T-helper 2 cell treated with Interferon-gamma antibody and Interleukin-4, amounts not matched to agents 100 ng/mL and 5 ng/mL, for 36 hours (primary cell): ENCODE measurements at regions not wholly inside any gene's neighbourhood (a gene's known extent, or its start where the extent isn't known, plus 50 kb on each side); places are given as distances from the start of the nearest gene placed in this dataset.

Experiments used
- intact Hi-C: fragments of 100-400 bp; cut with micrococcal nuclease; formaldehyde crosslinking; loops from one replicate; pipeline ENCODE4 v1.15.1; 2023

GRCh38 chr12:88665071-88665470, 84.8 kb upstream of the KITLG start:
- intact Hi-C loops, result no loop called here

GRCh38 chr12:88662961-88663360, 82.7 kb upstream of the KITLG start:
- intact Hi-C loops, result no loop called here

DNA sequence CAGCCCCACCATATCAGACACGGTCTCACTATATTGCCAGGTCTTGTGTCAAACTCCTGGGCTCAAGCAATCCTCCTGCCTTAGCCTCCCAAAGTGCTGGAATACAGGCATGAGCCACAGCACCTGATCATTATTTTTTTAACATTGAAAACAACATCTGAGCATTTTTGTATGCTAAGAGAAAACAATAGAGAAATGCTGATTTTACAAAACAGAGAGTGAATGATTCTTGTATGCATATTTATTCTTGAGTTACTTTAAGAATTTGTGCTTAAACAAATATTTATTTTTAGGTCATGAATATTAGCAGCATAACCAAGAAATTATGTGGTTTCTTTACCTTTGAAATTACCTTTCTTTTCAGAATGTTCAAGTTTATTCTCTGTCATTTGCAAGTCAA, 81.8 kb upstream of the KITLG start:
- intact Hi-C loops, result no loop called here

DNA sequence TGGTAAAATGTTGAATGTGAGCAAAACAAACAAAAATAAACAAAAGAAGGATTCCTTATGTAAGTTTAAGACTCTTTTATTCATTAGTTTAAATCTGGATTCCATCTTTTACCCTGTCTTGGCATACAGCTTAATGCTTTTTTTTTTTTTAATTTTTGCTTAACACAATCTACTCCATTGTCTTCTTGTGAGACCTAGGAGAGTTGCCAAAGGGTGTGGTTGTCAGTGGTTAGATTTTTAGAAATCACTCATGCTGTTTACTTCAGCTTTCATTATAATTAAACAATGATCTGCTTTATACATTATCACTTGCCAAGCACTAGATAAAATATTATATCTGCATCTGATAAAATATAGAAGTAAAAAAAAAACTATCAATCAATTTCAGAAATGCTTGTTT, 77.7 kb upstream of the KITLG start:
- intact Hi-C loops, result no loop called here

DNA sequence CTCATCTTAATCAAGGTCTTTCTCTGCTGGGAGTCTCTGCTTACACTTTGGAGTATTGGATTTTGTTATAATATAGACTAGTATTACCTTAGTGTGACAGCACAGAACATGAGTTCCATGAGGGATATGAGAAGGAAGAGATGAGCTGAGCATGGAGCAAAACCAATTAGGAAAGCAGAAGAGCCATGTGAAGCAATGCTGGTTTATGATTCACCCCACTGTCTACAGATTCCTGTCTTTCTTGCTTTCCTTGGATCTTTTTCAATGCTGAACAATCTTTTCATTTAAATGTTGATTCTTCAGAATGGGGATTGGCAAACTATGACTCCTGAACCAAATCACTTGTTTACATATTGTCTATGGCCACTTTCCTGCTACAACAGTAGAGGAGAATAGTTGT, 70.4 kb upstream of the KITLG start:
- intact Hi-C loops, result no loop called here

DNA sequence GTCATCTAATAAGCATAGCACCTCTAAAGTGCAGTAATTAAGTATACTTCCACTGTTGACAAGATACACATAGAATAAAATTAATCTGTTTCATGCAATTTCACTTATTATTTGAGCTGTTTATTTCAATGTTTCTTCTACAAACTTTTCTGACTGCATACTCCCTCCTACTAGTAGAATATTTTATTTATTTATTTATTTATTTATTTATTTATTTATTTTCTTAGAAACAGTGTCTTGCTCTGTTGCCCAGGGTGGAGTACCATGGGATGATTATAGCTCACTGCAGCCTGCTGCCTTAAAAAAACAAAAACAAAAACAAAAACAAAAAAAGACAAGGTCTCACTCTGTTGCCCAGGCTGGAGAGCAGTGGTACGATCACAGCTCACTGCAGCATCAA, 68.4 kb upstream of the KITLG start:
- intact Hi-C loops, result no loop called here

DNA sequence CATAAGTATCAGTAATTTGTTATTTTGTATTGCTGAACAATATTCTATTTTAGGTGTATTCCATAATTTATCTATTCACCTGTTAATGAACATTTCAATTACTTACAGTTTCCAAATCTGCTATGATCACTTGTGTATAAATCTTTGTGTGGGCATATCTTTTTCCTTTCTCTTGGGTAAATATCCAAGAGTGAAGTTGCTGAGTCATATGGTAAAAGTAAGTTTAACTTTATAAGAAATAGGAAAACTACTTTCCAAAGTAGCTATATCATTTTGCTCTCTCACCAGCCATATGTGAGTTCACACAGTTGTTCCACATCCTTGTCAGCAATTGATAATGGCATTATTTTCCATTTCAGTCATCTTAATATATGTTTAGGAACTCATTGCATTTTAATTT, 66.6 kb upstream of the KITLG start:
- intact Hi-C loops, result no loop called here

- intact Hi-C loops, result no loop called here
Observed at GRCh38 chr12:88645816-88646215, 65.5 kb upstream of the KITLG start.

GRCh38 chr12:88644946-88645702, 64.9 kb upstream of the KITLG start:
- intact Hi-C loops, result no loop called here

- intact Hi-C loops, result no loop called here
Observed at GRCh38 chr12:88643685-88644084, 63.4 kb upstream of the KITLG start.

GRCh38 chr12:88642675-88643431, 62.6 kb upstream of the KITLG start:
- intact Hi-C loops, result no loop called here

GRCh38 chr12:88638966-88639760, 58.9 kb upstream of the KITLG start:
- intact Hi-C loops, result no loop called here

- intact Hi-C loops, result no loop called here
Observed at GRCh38 chr12:88638388-88638787, 58.1 kb upstream of the KITLG start.

GRCh38 chr12:88634008-88634407, 53.7 kb upstream of the KITLG start:
- intact Hi-C loops, result no loop called here

GRCh38 chr12:88633312-88633711, 53.0 kb upstream of the KITLG start:
- intact Hi-C loops, result no loop called here

GRCh38 chr12:88630561-88630960, 50.3 kb upstream of the KITLG start:
- intact Hi-C loops, result no loop called here
